AG10803 (cell line): ENCODE measurements at regions not wholly inside any gene's neighbourhood (a gene's known extent, or its start where the extent isn't known, plus 50 kb on each side); places are given as distances from the start of the nearest gene placed in this dataset.

Experiments used
- DNase-seq: peaks from one replicate; pipeline ENCODE4 v3.0.0; 2010; ENCODE audit warnings: low read depth
- H3K4me3 ChIP-seq: 2 replicates; pipeline ENCODE4 v1.5.1; 2011; ENCODE audit warnings: mild to moderate bottlenecking, low read length, control low read depth
- CTCF ChIP-seq: conservative IDR thresholded peaks from 2 replicates; pipeline ENCODE4 v1.5.1; 2011; ENCODE audit warnings: mild to moderate bottlenecking, low read length, control low read depth, inconsistent platforms

GRCh38 chr16:13307255-13307654 is 405.9 kb downstream of the SHISA9 start:
- no peak overlapping the region for H3K4me3 ChIP-seq
- no peak for TF ChIP-seq CTCF
- peak; percentile 94 for DNase-seq

GRCh38 chr16:13307851-13308250 is 406.5 kb downstream of the SHISA9 start:
- no peak for TF ChIP-seq CTCF
- peak; percentile 72 for DNase-seq
- H3K4me3 ChIP-seq = no peak overlapping the region

- DNase-seq = no peak
- H3K4me3 ChIP-seq = no peak overlapping the region
- no peak for TF ChIP-seq CTCF
Observed at GRCh38 chr16:13312063-13312462, 410.7 kb downstream of the SHISA9 start.

- TF ChIP-seq CTCF = no peak
- DNase-seq = peak; percentile 5
- no peak overlapping the region for H3K4me3 ChIP-seq
Observed at GRCh38 chr16:13313351-13313750, 412.0 kb downstream of the SHISA9 start.

DNA sequence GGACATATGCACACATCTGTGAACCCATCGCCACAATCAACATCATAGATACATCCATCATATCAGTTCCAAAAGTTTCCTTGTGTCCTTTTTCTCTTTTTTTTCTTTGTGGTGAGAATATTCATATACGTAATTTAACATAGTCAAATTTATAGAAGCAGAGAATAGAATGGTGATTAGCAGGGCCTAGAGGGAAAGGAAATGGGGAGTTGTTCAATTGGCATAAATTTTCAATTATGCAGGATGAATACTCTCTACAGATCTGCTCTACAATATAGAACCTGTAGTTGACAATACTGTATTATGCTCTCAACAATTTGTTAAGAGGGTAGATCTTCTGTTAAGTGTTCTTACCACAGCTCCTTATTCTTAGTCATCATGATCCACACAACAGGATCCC is 413.2 kb downstream of the SHISA9 start:
- TF ChIP-seq CTCF = no peak
- no peak for DNase-seq
- no peak overlapping the region for H3K4me3 ChIP-seq

- DNase-seq = peak; percentile 82
- TF ChIP-seq CTCF = no peak
Observed at GRCh38 chr16:13315642-13316427, 414.4 kb downstream of the SHISA9 start.

GRCh38 chr16:13322336-13322735 is 420.9 kb downstream of the SHISA9 start:
- no peak for TF ChIP-seq CTCF
- DNase-seq = no peak
- no peak overlapping the region for H3K4me3 ChIP-seq

More at GRCh38 chr16:13315642-13316427, 414.4 kb downstream of the SHISA9 start:
- H3K4me3 ChIP-seq = no peak overlapping the region
